Neural cell (in vitro differentiated cells): ENCODE measurements at regions not wholly inside any gene's neighbourhood (a gene's known extent, or its start where the extent isn't known, plus 50 kb on each side); places are given as distances from the start of the nearest gene placed in this dataset.

Source experiments
- H2AFZ ChIP-seq: fragments of 200-600, 300-800 bp; sonication (generic), shearing (Covaris generic); 2 replicates; pipeline ENCODE4 v1.6.0; 2014; ENCODE audit warnings: low read depth, mild to moderate bottlenecking, antibody characterized with exemption, low read length, moderate library complexity
- H3F3A ChIP-seq: fragments of 200-600 bp; shearing (Covaris generic); 2 replicates; pipeline ENCODE4 v1.6.1; 2016; ENCODE audit warnings: mild to moderate bottlenecking, moderate library complexity, mixed read lengths, antibody characterized with exemption, low read length; ENCODE audit not compliant: insufficient read depth, poor library complexity, severe bottlenecking
- H3K27ac ChIP-seq: fragments of 200-600, 300-800 bp; sonication (generic), shearing (Covaris generic); 2 replicates; pipeline ENCODE4 v1.5.1; 2014; ENCODE audit warnings: mild to moderate bottlenecking, low read length, moderate library complexity
- H3K27me3 ChIP-seq: fragments of 300-800, 200-600 bp; sonication (generic), shearing (Covaris generic); 2 replicates; pipeline ENCODE4 v1.6.0; 2014; ENCODE audit warnings: mild to moderate bottlenecking, low read depth, low read length, moderate library complexity; ENCODE audit not compliant: insufficient read depth
- H3K36me3 ChIP-seq: fragments of 300-800, 200-600 bp; sonication (generic), shearing (Covaris generic); 2 replicates; pipeline ENCODE4 v1.5.1; 2014; ENCODE audit warnings: mild to moderate bottlenecking, antibody characterized with exemption, low read length, moderate library complexity; ENCODE audit not compliant: insufficient read depth
- H3K4me2 ChIP-seq: fragments of 300-800, 200-600 bp; sonication (generic), shearing (Covaris generic); 2 replicates; pipeline ENCODE4 v1.6.0; 2014; ENCODE audit warnings: mild to moderate bottlenecking, low read length
- H3K4me3 ChIP-seq: fragments of 300-800, 200-600 bp; sonication (generic), shearing (Covaris generic); 2 replicates; pipeline ENCODE4 v1.5.1; 2014; ENCODE audit warnings: mild to moderate bottlenecking, low read length, moderate library complexity
- H3K79me2 ChIP-seq: fragments of 200-600 bp; shearing (Covaris generic); replicated peaks from 2 replicates; pipeline ENCODE4 v1.6.0; 2014; ENCODE audit warnings: mild to moderate bottlenecking, low read length, moderate library complexity; ENCODE audit not compliant: insufficient read depth
- H3K9ac ChIP-seq: fragments of 300-800, 200-600 bp; sonication (generic), shearing (Covaris generic); 2 replicates; pipeline ENCODE4 v1.6.1; 2016; ENCODE audit warnings: mild to moderate bottlenecking, low read length, mixed read lengths
- H3K9me2 ChIP-seq: fragments of 200-600 bp; shearing (Covaris generic); 2 replicates; pipeline ENCODE4 v1.6.1; 2016; ENCODE audit warnings: mild to moderate bottlenecking, low read length, mixed read lengths; ENCODE audit not compliant: insufficient read depth
- H3K9me3 ChIP-seq: fragments of 200-600, 300-800 bp; sonication (generic), shearing (Covaris generic); 2 replicates; pipeline ENCODE4 v1.6.1; 2016; ENCODE audit warnings: mild to moderate bottlenecking, mixed run types, low read length, moderate library complexity, mixed read lengths
- H4K20me1 ChIP-seq: fragments of 200-600 bp; shearing (Covaris generic); 2 replicates; pipeline ENCODE4 v1.6.1; 2016; ENCODE audit warnings: mild to moderate bottlenecking, mixed run types; ENCODE audit not compliant: insufficient read depth
- CTCF ChIP-seq: fragments of 450-650 bp; IDR thresholded peaks from 2 replicates; pipeline ENCODE4 v1.5.1; 2014; ENCODE audit warnings: antibody characterized with exemption, mild to moderate bottlenecking, moderate library complexity; ENCODE audit not compliant: poor library complexity, severe bottlenecking
- EP300 ChIP-seq: fragments of 450-650 bp; conservative IDR thresholded peaks from 2 replicates; pipeline ENCODE4 v1.6.1; 2014; ENCODE audit warnings: antibody characterized with exemption, mild to moderate bottlenecking, moderate library complexity; ENCODE audit not compliant: poor library complexity, severe bottlenecking
- EZH2 ChIP-seq: fragments of 200-600, 300-800 bp; shearing (Covaris generic), sonication (generic); IDR thresholded peaks from 2 replicates; pipeline ENCODE4 v1.6.1; 2014; ENCODE audit warnings: antibody characterized with exemption, low read length, borderline replicate concordance, mild to moderate bottlenecking; ENCODE audit not compliant: insufficient read depth, poor library complexity, severe bottlenecking
- MXI1 ChIP-seq: fragments of 450-650 bp; conservative IDR thresholded peaks from 2 replicates; pipeline ENCODE4 v1.6.1; 2014; ENCODE audit warnings: antibody characterized with exemption, mild to moderate bottlenecking; ENCODE audit not compliant: poor library complexity, severe bottlenecking
- POLR2AphosphoS5 ChIP-seq: IDR thresholded peaks from 2 replicates; pipeline ENCODE4 v1.6.1; 2012
- RAD21 ChIP-seq: fragments of 450-650 bp; conservative IDR thresholded peaks from 2 replicates; pipeline ENCODE4 v1.6.1; 2014; ENCODE audit warnings: antibody characterized with exemption, mild to moderate bottlenecking, moderate library complexity
- REST ChIP-seq: IDR thresholded peaks from 2 replicates; pipeline ENCODE4 v1.6.1; 2012; ENCODE audit warnings: borderline replicate concordance
- SMC3 ChIP-seq: fragments of 450-650 bp; conservative IDR thresholded peaks from 2 replicates; pipeline ENCODE4 v1.6.1; 2014; ENCODE audit warnings: antibody characterized with exemption, mild to moderate bottlenecking, moderate library complexity; ENCODE audit not compliant: poor library complexity
- TAF1 ChIP-seq: IDR thresholded peaks from 2 replicates; pipeline ENCODE4 v1.6.1; 2012; ENCODE audit warnings: low read depth

- no peaks in the 10 kb centered on the region for H4K20me1 ChIP-seq
- TF ChIP-seq TAF1, result no peak
- no peak for TF ChIP-seq CTCF
- no peak for TF ChIP-seq MXI1
- H3F3A ChIP-seq, result no peaks in the 10 kb centered on the region
- H3K79me2 ChIP-seq, result no peaks in the 10 kb centered on the region
- H3K27me3 ChIP-seq, result no peaks in the 10 kb centered on the region
- no peaks in the 10 kb centered on the region for H3K36me3 ChIP-seq
- no peaks in the 10 kb centered on the region for H3K9me3 ChIP-seq
- H3K9me2 ChIP-seq, result no peaks in the 10 kb centered on the region
- H3K4me2 ChIP-seq, result no peak overlapping the region
- H2AFZ ChIP-seq, result no peak overlapping the region
- H3K9ac ChIP-seq, result no peak overlapping the region
- H3K4me3 ChIP-seq, result no peak overlapping the region
- H3K27ac ChIP-seq, result no peak overlapping the region
Measured at GRCh38 chr2:150191349-150191748, 296.1 kb downstream of the RND3 start.

- H3K4me2 ChIP-seq, result no peak overlapping the region
- no peaks in the 10 kb centered on the region for H3K79me2 ChIP-seq
- H4K20me1 ChIP-seq, result no peaks in the 10 kb centered on the region
- no peak overlapping the region for H3K4me3 ChIP-seq
- H3F3A ChIP-seq, result no peaks in the 10 kb centered on the region
- no peak overlapping the region for H3K27ac ChIP-seq
- no peaks in the 10 kb centered on the region for H3K27me3 ChIP-seq
- H3K36me3 ChIP-seq, result no peaks in the 10 kb centered on the region
- no peaks in the 10 kb centered on the region for H3K9me2 ChIP-seq
- no peak overlapping the region for H2AFZ ChIP-seq
- TF ChIP-seq RAD21, result no peak
- TF ChIP-seq EZH2, result no peak
- no peak for TF ChIP-seq MXI1
- TF ChIP-seq SMC3, result no peak
- TF ChIP-seq CTCF, result no peak
- no peak for TF ChIP-seq TAF1
- no peak for TF ChIP-seq REST
- TF ChIP-seq EP300, result no peak
- TF ChIP-seq POLR2AphosphoS5, result no peak
- no peak overlapping the region for H3K9ac ChIP-seq
- no peaks in the 10 kb centered on the region for H3K9me3 ChIP-seq
Measured at GRCh38 chr2:150190546-150190945, 296.9 kb downstream of the RND3 start.
